GM06990 (cell line): ENCODE measurements at regions not wholly inside any gene's neighbourhood (a gene's known extent, or its start where the extent isn't known, plus 50 kb on each side); places are given as distances from the start of the nearest gene placed in this dataset.

Experiments
- DNase-seq: peaks from one replicate; pipeline ENCODE4 v3.0.0-alpha.2; 2011; ENCODE audit not compliant: insufficient read length; ENCODE audit errors: extremely low read depth
- H3K27me3 ChIP-seq: replicated peaks from 2 replicates; pipeline ENCODE4 v1.6.0; 2011; ENCODE audit warnings: low read length; ENCODE audit not compliant: control insufficient read depth, insufficient read depth
- H3K36me3 ChIP-seq: 2 replicates; pipeline ENCODE4 v1.5.1; 2011; ENCODE audit warnings: low read length; ENCODE audit not compliant: control insufficient read depth, insufficient read depth
- H3K4me3 ChIP-seq: replicated peaks from 2 replicates; pipeline ENCODE4 v1.5.1; 2011; ENCODE audit warnings: low read depth, mild to moderate bottlenecking, control low read depth, low read length
- CTCF ChIP-seq: IDR thresholded peaks from 2 replicates; pipeline ENCODE4 v1.5.1; 2011; ENCODE audit warnings: low read length, control low read depth, mild to moderate bottlenecking, inconsistent platforms; ENCODE audit not compliant: insufficient read depth, poor library complexity, severe bottlenecking

DNA sequence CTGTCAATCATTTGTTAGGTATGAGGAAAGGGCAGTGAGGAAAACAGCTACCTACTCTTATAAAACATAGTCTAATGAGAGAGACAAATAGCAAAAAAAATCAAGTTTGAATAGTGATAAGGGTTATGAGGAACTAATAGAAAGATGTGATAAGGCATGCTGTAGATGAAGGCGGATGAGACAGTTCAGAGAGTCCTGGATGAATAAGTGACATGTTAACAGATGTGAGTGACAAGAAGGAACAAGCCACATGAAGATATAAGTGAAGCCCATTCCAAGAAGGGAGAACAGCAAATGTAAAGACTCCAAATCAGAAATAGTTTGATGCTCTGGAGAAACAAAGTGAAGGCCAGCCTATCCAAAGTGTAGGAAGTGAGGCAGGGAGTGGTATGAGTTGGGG, 154.1 kb upstream of the SYT10 start:
- no peaks in the 10 kb centered on the region for H3K27me3 ChIP-seq
- TF ChIP-seq CTCF, result no peak

GRCh38 chr12:33596061-33596460, 156.4 kb upstream of the SYT10 start:
- H3K4me3 ChIP-seq, result no peak overlapping the region
- no peaks in the 10 kb centered on the region for H3K27me3 ChIP-seq
- TF ChIP-seq CTCF, result no peak
- no peak for DNase-seq
- H3K36me3 ChIP-seq, result no peaks in the 10 kb centered on the region

More for the DNA sequence above, 154.1 kb upstream of the SYT10 start:
- no peak for DNase-seq
- H3K4me3 ChIP-seq, result no peak overlapping the region
- no peaks in the 10 kb centered on the region for H3K36me3 ChIP-seq

DNA sequence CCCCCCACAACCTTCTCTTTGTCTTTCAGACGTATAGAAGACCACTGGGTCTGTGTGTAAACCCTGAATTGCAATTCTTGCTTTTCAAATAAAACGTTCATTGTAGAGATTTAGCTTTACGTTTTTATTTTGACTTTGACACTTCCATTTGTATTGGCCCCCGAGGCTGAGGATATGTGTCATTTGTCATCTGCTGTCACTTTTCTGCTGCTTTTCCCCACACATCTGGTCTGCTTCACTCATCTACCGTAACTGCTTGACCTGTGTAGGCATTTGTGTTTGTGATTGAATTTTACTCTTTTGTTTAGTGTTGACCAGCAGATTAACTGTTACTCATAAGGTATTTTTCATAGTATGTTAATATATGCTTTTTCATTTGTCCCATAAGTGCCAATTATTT, 157.2 kb upstream of the SYT10 start:
- DNase-seq, result no peak
- Histone ChIP-seq H3K4me3 (no peak overlapping the region), H3K27me3 (no peaks in the 10 kb centered on the region), H3K36me3 (no peaks in the 10 kb centered on the region)
- no peak for TF ChIP-seq CTCF

DNA sequence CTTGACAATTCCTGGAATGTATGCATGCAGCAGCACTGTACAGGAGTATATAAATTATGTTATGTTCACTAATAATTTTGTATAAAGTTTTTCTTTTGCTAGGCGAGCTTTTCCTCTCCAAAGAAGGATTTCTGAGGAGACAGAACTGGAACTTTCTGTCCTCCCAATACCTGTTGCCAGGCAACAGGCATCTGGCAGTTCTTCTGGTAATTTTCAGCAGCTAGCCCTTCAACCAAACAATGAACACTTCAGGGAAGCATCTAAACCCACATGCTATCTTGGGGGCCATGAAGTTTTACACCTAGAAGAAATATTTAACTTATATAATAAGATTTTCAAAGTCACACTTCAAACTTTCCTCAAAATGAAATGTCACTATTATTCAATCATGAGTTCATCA, 162.9 kb upstream of the SYT10 start:
- Histone ChIP-seq H3K4me3 (no peak overlapping the region), H3K27me3 (no peaks in the 10 kb centered on the region), H3K36me3 (no peaks in the 10 kb centered on the region)
- no peak for DNase-seq
- no peak for TF ChIP-seq CTCF

GRCh38 chr12:33605757-33606156, 166.1 kb upstream of the SYT10 start:
- no peaks in the 10 kb centered on the region for H3K27me3 ChIP-seq
- no peak overlapping the region for H3K4me3 ChIP-seq
- H3K36me3 ChIP-seq, result no peaks in the 10 kb centered on the region
- no peak for DNase-seq
- no peak for TF ChIP-seq CTCF

GRCh38 chr12:33609910-33610309, 170.3 kb upstream of the SYT10 start:
- Histone ChIP-seq H3K4me3 (no peak overlapping the region), H3K27me3 (no peaks in the 10 kb centered on the region), H3K36me3 (no peaks in the 10 kb centered on the region)
- TF ChIP-seq CTCF, result no peak
- no peak for DNase-seq
